GM12874 (cell line): ENCODE measurements at regions not wholly inside any gene's neighbourhood (a gene's known extent, or its start where the extent isn't known, plus 50 kb on each side); places are given as distances from the start of the nearest gene placed in this dataset.

Experiments
- TF ChIP-seq, protein P1 (sequence below): IDR thresholded peaks from 2 replicates; pipeline ENCODE4 v1.5.1; 2011; ENCODE audit warnings: low read depth, mild to moderate bottlenecking, control low read depth, low read length, moderate library complexity; ENCODE audit not compliant: insufficient read depth

GRCh38 chr14:31966896-31967668 lies 110.0 kb upstream of the ARHGAP5 start:
- TF ChIP-seq, protein P1, sequence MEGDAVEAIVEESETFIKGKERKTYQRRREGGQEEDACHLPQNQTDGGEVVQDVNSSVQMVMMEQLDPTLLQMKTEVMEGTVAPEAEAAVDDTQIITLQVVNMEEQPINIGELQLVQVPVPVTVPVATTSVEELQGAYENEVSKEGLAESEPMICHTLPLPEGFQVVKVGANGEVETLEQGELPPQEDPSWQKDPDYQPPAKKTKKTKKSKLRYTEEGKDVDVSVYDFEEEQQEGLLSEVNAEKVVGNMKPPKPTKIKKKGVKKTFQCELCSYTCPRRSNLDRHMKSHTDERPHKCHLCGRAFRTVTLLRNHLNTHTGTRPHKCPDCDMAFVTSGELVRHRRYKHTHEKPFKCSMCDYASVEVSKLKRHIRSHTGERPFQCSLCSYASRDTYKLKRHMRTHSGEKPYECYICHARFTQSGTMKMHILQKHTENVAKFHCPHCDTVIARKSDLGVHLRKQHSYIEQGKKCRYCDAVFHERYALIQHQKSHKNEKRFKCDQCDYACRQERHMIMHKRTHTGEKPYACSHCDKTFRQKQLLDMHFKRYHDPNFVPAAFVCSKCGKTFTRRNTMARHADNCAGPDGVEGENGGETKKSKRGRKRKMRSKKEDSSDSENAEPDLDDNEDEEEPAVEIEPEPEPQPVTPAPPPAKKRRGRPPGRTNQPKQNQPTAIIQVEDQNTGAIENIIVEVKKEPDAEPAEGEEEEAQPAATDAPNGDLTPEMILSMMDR, result no peak

DNA sequence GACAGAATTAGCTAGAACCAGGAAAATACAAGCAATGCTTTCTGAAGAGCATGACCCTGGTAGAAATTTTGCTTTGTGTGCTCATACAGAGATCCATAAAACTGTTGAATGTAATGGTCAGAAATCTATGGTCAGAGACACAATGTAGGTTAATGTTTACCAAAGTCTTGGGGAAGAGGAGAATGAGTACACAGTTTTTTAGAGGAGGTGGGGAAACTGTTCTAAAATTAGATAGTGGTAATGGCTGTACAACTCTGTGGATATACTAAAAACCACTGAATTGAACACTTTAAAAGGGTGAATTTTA lies 109.5 kb upstream of the ARHGAP5 start:
- TF ChIP-seq, protein P1, result no peak

GRCh38 chr14:31968107-31968810 lies 108.8 kb upstream of the ARHGAP5 start:
- TF ChIP-seq, protein P1, result no peak

GRCh38 chr14:31968956-31969698 lies 108.0 kb upstream of the ARHGAP5 start:
- TF ChIP-seq, protein P1, result no peak

GRCh38 chr14:31969699-31970240 lies 107.3 kb upstream of the ARHGAP5 start:
- TF ChIP-seq, protein P1, result no peak

- TF ChIP-seq, protein P1, result no peak
Observed at GRCh38 chr14:31970744-31971143, 106.4 kb upstream of the ARHGAP5 start.

DNA sequence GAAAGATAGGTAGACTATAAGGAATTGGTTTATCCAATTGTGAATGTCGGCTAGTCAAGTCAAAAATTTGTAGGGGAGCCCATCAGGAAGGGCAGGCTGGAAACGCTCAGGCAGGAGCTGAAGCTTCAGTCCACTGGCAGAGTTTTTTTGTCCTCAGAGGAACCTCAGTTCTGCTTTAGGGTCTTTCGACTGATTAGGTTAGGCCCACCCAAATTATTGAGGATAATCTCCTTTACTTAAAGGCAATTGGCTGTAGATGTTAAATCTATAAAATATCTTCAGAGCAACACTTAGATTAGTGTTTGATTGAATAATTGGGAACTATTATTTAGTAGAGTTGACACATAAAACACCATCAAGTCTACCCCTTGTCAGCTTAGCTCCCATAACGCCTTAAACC lies 105.5 kb upstream of the ARHGAP5 start:
- TF ChIP-seq, protein P1, result no peak
